ENCODE measurements at regions not wholly inside any gene's neighbourhood (a gene's known extent, or its start where the extent isn't known, plus 50 kb on each side); places are given as distances from the start of the nearest gene placed in this dataset.

GRCh38 chr15:31208817-31209216, 107.3 kb upstream of the TRPM1 start:
- no peaks in the 10 kb centered on the region for H3K36me3 ChIP-seq (ENCODE audit: low read depth, low read length)
- ChIA-PET POLR2A (ENCODE audit: unreplicated experiment) (no interaction called here), CTCF (no interaction called here)
- no TSS peak for BruUV-seq (replicated peaks)
- peaks cover 32% of the 10 kb centered on the region for H3K27me3 ChIP-seq (ENCODE audit: low read length)
- no peaks in the 10 kb centered on the region for H3K9me3 ChIP-seq (ENCODE audit: low read length)
- DNase-seq (no peak), ATAC-seq (no peak)
- no peak overlapping the region for H3K4me2 ChIP-seq (ENCODE audit: low read length)
- no peaks in the 10 kb centered on the region for H3K79me2 ChIP-seq (ENCODE audit: low read length)
- no peaks in the 10 kb centered on the region for H4K20me1 ChIP-seq (ENCODE audit: low read length)
- no peak overlapping the region for H3K27ac ChIP-seq (ENCODE audit: low read length)
- no peaks in the 10 kb centered on the region for H3F3A ChIP-seq (ENCODE audit: low read length, unreplicated experiment)
- intact Hi-C loops (cut with micrococcal nuclease): no loop called here
- TF ChIP-seq CTCF (conservative IDR thresholded peaks at IDR 0.05; ENCODE audit: low read depth, low read length): no peak
- TF ChIP-seq EZH2 (IDR thresholded peaks at IDR 0.05; ENCODE audit: low read length, unreplicated experiment): no peak
- TF ChIP-seq EZH2phosphoT487 (IDR thresholded peaks at IDR 0.05; ENCODE audit: borderline replicate concordance, low read length): no peak
- H2AFZ ChIP-seq (ENCODE audit: low read length): no peak overlapping the region
- H3K9ac ChIP-seq (ENCODE audit: low read length): no peak overlapping the region
- no peaks in the 10 kb centered on the region for H3K4me1 ChIP-seq (ENCODE audit: insufficient read depth, low read length)
- no peaks in the 10 kb centered on the region for H3K9me2 ChIP-seq (replicated peaks; ENCODE audit: low read length)
- H3K4me3 ChIP-seq (ENCODE audit: low read length): no peak overlapping the region

- no peaks in the 10 kb centered on the region for H3K79me2 ChIP-seq (ENCODE audit: low read length)
- intact Hi-C loops (cut with micrococcal nuclease): no loop called here
- H3K9me2 ChIP-seq (replicated peaks; ENCODE audit: low read length): no peaks in the 10 kb centered on the region
- H3K36me3 ChIP-seq (ENCODE audit: low read depth, low read length): no peaks in the 10 kb centered on the region
- H2AFZ ChIP-seq (ENCODE audit: low read length): no peak overlapping the region
- H3K4me1 ChIP-seq (ENCODE audit: insufficient read depth, low read length): peaks cover 7% of the 10 kb centered on the region; the same call in 1 of the 2 replicates
- DNase-seq (no peak), ATAC-seq (no peak)
- H3K4me2 ChIP-seq (ENCODE audit: low read length): no peak overlapping the region
- no peaks in the 10 kb centered on the region for H3F3A ChIP-seq (ENCODE audit: low read length, unreplicated experiment)
- ChIA-PET CTCF (interaction anchor here (0.6 kb wide), 1 partner anchor 176 kb away, joined by 8 read pairs; no protein-coding TSS in a partner anchor), POLR2A (ENCODE audit: unreplicated experiment) (no interaction called here)
- no peak overlapping the region for H3K4me3 ChIP-seq (ENCODE audit: low read length)
- TF ChIP-seq EZH2phosphoT487 (IDR thresholded peaks at IDR 0.05; ENCODE audit: borderline replicate concordance, low read length) (no peak), CTCF (conservative IDR thresholded peaks at IDR 0.05; ENCODE audit: low read depth, low read length) (no peak), EZH2 (IDR thresholded peaks at IDR 0.05; ENCODE audit: low read length, unreplicated experiment) (no peak)
- H4K20me1 ChIP-seq (ENCODE audit: low read length): no peaks in the 10 kb centered on the region
- no peak overlapping the region for H3K27ac ChIP-seq (ENCODE audit: low read length)
- no peak overlapping the region for H3K9ac ChIP-seq (ENCODE audit: low read length)
- no TSS peak for BruUV-seq (replicated peaks)
- H3K27me3 ChIP-seq (ENCODE audit: low read length): peaks cover 17% of the 10 kb centered on the region; the same call in 1 of the 2 replicates
- H3K9me3 ChIP-seq (ENCODE audit: low read length): no peaks in the 10 kb centered on the region
These were observed 109.8 kb upstream of the TRPM1 start for GRCh38 chr15:31211353-31211752.

- Histone ChIP-seq H3K4me1 (ENCODE audit: insufficient read depth, low read length) (peaks cover 11% of the 10 kb centered on the region; the same call in 1 of the 2 replicates), H3K4me3 (ENCODE audit: low read length) (no peak overlapping the region), H3K36me3 (ENCODE audit: low read depth, low read length) (no peaks in the 10 kb centered on the region), H3K4me2 (ENCODE audit: low read length) (no peak overlapping the region), H3K27ac (ENCODE audit: low read length) (no peak overlapping the region), H3K9ac (ENCODE audit: low read length) (no peak overlapping the region), H3K9me3 (ENCODE audit: low read length) (no peaks in the 10 kb centered on the region), H4K20me1 (ENCODE audit: low read length) (no peaks in the 10 kb centered on the region), H3F3A (ENCODE audit: low read length, unreplicated experiment) (no peaks in the 10 kb centered on the region), H3K27me3 (ENCODE audit: low read length) (peaks cover 8% of the 10 kb centered on the region; the same call in 1 of the 2 replicates), H2AFZ (ENCODE audit: low read length) (no peak overlapping the region), H3K79me2 (ENCODE audit: low read length) (no peaks in the 10 kb centered on the region), H3K9me2 (replicated peaks; ENCODE audit: low read length) (no peaks in the 10 kb centered on the region)
- TF ChIP-seq EZH2phosphoT487 (IDR thresholded peaks at IDR 0.05; ENCODE audit: borderline replicate concordance, low read length): no peak
- no peak for TF ChIP-seq CTCF (conservative IDR thresholded peaks at IDR 0.05; ENCODE audit: low read depth, low read length)
- TF ChIP-seq EZH2 (IDR thresholded peaks at IDR 0.05; ENCODE audit: low read length, unreplicated experiment): no peak
- POLR2A ChIA-PET (ENCODE audit: unreplicated experiment): no interaction called here
- ATAC-seq (no peak), DNase-seq (no peak)
- intact Hi-C loops (cut with micrococcal nuclease): no loop called here
- CTCF ChIA-PET: no interaction called here
- no TSS peak for BruUV-seq (replicated peaks)
These were observed 111.0 kb upstream of the TRPM1 start for GRCh38 chr15:31212326-31213080.
